GM12878 (cell line): ENCODE measurements at regions not wholly inside any gene's neighbourhood (a gene's known extent, or its start where the extent isn't known, plus 50 kb on each side); places are given as distances from the start of the nearest gene placed in this dataset.

Experiments
- ATAC-seq: fragments of 200-7000 bp; cut with Tn5 transposase; 3 replicates; pipeline ENCODE4 v1.9.1; 2020; ENCODE audit warnings: mild to moderate bottlenecking, moderate library complexity
- BruUV-seq: library from RNA; stranded (reverse); fragments of 400-500 nt; replicated peaks from 2 replicates; lab custom pipeline; 2021; lab: Mats Ljungman, UMichigan
- CTCF ChIA-PET: fragments of 300-600 bp; sonication (Branson Sonifier 250); formaldehyde crosslinking; extraction: SDS; loops from one replicate; lab custom pipeline; 2021; ENCODE audit warnings: inconsistent platforms; lab: Yijun Ruan, JAX
- POLR2A ChIA-PET: fragments of 350-600 bp; formaldehyde crosslinking; extraction: SDS; loops from one replicate; lab custom pipeline; 2021; ENCODE audit warnings: inconsistent platforms; lab: Charles Lee
- RAD21 ChIA-PET: fragments of 300-600 bp; sonication (Branson Sonifier 250); formaldehyde crosslinking; loops from one replicate; lab custom pipeline; 2023; ENCODE audit warnings: antibody characterized with exemption; ENCODE audit not compliant: unreplicated experiment; lab: Charles Lee
- SMC1A ChIA-PET: fragments of 300-600 bp; sonication (Branson Sonifier 250); formaldehyde crosslinking; loops from one replicate; lab custom pipeline; 2023; ENCODE audit not compliant: unreplicated experiment, uncharacterized antibody; lab: Charles Lee
- DNase-seq: peaks from one replicate; pipeline ENCODE4 v3.0.0-alpha.2; 2011; ENCODE audit warnings: low read depth, low spot score
- FAIRE-seq: peaks from 3 replicates; lab custom pipeline; 2011; peaks lifted over from hg19 to GRCh38; lab: Jason Lieb, UNC
- H2AFZ ChIP-seq: 2 replicates; pipeline ENCODE4 v1.6.0; 2011; ENCODE audit warnings: low read depth, low read length, control low read depth; ENCODE audit not compliant: control insufficient read depth
- H3K27ac ChIP-seq: 2 replicates; pipeline ENCODE4 v1.5.1; 2011; ENCODE audit warnings: control low read depth; ENCODE audit not compliant: control insufficient read depth, insufficient read depth
- H3K27me3 ChIP-seq, 2 experiments: replicated peaks in 1 of 2; 2 replicates each; pipeline versions ENCODE4 v1.6.0 to v1.6.1; 2011; ENCODE audit warnings: low read length in 1 of 2; ENCODE audit not compliant: control insufficient read depth in 2 of 2, insufficient read depth in 2 of 2
- H3K36me3 ChIP-seq, 2 experiments: 2 replicates each; pipeline ENCODE4 v1.5.1; 2011; ENCODE audit warnings: low read length in 1 of 2; ENCODE audit not compliant: control insufficient read depth in 2 of 2, insufficient read depth in 2 of 2
- H3K4me1 ChIP-seq: 2 replicates; pipeline ENCODE4 v1.6.1; 2011; ENCODE audit warnings: mild to moderate bottlenecking, low read length, moderate library complexity, mixed read lengths; ENCODE audit not compliant: control insufficient read depth, insufficient read depth
- H3K4me2 ChIP-seq: 2 replicates; pipeline ENCODE4 v1.6.0; 2011; ENCODE audit warnings: control low read depth; ENCODE audit not compliant: control insufficient read depth, insufficient read depth
- H3K4me3 ChIP-seq: fragments of 200-600 bp; sonication (generic); 2 replicates; pipeline ENCODE4 v1.5.1; 2016
- H3K79me2 ChIP-seq: 2 replicates; pipeline ENCODE4 v1.6.0; 2011; ENCODE audit warnings: low read length; ENCODE audit not compliant: control insufficient read depth, insufficient read depth
- H3K9ac ChIP-seq: 2 replicates; pipeline ENCODE4 v1.8.0; 2011; ENCODE audit warnings: low read length, control low read depth, mixed read lengths; ENCODE audit not compliant: control insufficient read depth, insufficient read depth
- H3K9me3 ChIP-seq: replicated peaks from 3 replicates; pipeline ENCODE4 v1.5.1; 2011; ENCODE audit warnings: mild to moderate bottlenecking, low read length; ENCODE audit not compliant: control insufficient read depth, insufficient read depth
- H4K20me1 ChIP-seq: 2 replicates; pipeline ENCODE4 v1.6.0; 2011; ENCODE audit not compliant: control insufficient read depth, insufficient read depth
- BACH1 ChIP-seq: fragments of 450-650 bp; IDR thresholded peaks from 2 replicates; pipeline ENCODE4 v1.6.1; 2017; ENCODE audit warnings: mild to moderate bottlenecking, borderline replicate concordance
- MYC ChIP-seq: IDR thresholded peaks from 2 replicates; pipeline ENCODE4 v1.6.1; 2011; ENCODE audit warnings: mild to moderate bottlenecking, low read length, moderate library complexity, inconsistent platforms; ENCODE audit not compliant: insufficient read depth, insufficient replicate concordance, insufficient read length, severe bottlenecking
- RBBP5 ChIP-seq: fragments of 200-600 bp; sonication (generic); conservative IDR thresholded peaks from 2 replicates; pipeline ENCODE4 v1.6.1; 2016
- TCF7 ChIP-seq: IDR thresholded peaks from 2 replicates; pipeline ENCODE4 v1.6.1; 2014; ENCODE audit warnings: antibody characterized with exemption, borderline replicate concordance
- WGBS: methylation state at CpG from one replicate; pipeline ENCODE4 v1.1.6; 2016; ENCODE audit warnings: low lambda C conversion rate; ENCODE audit not compliant: insufficient replicate concordance, insufficient coverage; ENCODE audit errors: missing lambda C conversion rate; 5-methylcytosine and 5-hydroxymethylcytosine counted together
- in situ Hi-C: fragments of 300-500 bp; cut with MboI; formaldehyde crosslinking; loops from 9 replicates; pipeline ENCODE4 v1.14.3; 2018; ENCODE audit warnings: mixed read lengths
- intact Hi-C: fragments of 100-400 bp; cut with micrococcal nuclease; formaldehyde crosslinking; loops from one replicate; pipeline ENCODE4 v1.14.2; 2022; ENCODE audit not compliant: unreplicated experiment
- TF ChIP-seq, protein P1 (sequence below): IDR thresholded peaks from 2 replicates; pipeline ENCODE4 v1.6.1; 2011; ENCODE audit warnings: mild to moderate bottlenecking, low read depth, low read length, moderate library complexity; ENCODE audit not compliant: insufficient replicate concordance
- TF ChIP-seq, protein P2 (sequence below): fragments of 450-650 bp; IDR thresholded peaks from 2 replicates; pipeline ENCODE4 v1.6.1; 2016; ENCODE audit warnings: mild to moderate bottlenecking, moderate library complexity, borderline replicate concordance

DNA sequence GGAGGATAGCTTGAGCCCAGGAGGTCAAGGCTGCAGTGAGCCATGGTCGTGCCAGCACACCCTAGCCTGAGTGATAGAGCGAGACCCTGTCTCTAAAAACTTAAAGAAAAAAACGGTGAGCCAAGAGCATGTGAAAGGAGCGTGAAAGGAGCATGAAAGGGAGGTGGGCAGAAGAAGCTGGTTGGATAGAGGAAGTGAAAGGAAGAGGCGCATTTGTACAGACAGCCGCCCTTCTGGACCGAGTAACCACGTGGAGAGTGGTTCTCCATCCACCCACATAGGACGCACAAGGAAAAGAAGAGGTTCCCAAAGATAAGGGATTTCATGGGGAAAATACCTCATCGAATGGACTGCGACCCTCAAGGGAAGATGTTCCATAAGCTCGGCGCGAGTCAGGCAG lies 60.4 kb upstream of the IFNAR2 start (continued):
- TF ChIP-seq, protein P1, sequence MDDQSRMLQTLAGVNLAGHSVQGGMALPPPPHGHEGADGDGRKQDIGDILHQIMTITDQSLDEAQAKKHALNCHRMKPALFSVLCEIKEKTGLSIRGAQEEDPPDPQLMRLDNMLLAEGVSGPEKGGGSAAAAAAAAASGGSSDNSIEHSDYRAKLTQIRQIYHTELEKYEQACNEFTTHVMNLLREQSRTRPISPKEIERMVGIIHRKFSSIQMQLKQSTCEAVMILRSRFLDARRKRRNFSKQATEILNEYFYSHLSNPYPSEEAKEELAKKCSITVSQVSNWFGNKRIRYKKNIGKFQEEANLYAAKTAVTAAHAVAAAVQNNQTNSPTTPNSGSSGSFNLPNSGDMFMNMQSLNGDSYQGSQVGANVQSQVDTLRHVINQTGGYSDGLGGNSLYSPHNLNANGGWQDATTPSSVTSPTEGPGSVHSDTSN, result peak; percentile 84

DNA sequence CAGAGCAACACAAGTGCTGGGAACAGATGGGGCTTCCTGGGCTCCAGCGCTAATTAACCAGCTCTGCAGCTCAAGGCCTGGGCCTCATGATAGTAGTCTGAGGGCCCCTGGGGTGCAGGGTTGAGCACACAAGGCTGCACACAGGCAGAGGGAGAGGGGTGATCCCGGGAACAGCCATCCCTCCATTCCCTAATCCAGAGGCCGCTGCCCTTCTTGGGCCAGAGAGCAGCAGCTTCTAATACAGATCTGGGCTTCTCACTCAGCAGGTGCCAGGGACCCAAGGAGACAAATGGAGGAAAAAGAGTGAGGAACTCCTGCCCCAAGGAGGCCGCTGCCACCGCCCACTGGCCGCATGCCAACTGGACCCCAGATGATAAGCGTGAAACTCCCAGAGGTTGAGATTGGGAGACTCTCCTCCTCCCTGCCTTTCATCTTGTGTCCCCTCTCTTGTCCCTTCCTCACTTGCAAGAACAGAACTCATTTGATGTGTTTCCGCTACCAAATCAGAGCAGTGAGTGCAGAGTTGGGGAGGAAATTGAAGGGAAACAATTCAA lies 58.0 kb upstream of the IFNAR2 start:
- intact Hi-C loops, result no loop called here
- SMC1A ChIA-PET, result no interaction called here

DNA sequence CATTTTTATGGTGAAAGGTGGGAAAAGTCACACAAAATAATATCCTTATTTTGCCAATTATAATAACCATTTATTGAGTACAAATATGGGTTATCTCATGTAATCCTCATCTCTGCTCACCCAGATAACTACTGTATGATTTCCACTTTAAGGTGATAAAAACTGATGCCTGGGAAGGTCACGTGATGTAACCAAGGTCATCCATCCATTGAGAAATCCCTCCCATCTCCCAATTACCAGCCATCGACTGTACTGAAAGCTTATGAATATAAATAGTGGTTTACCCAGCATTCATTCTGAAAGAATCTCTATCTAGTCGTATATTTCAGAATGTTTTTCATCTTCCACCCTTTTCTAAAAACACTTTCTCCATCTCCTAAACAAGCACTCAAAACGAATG lies 55.0 kb upstream of the IFNAR2 start:
- DNase-seq, result no peak
- 19% methylated on average over 4 of the region's 4 CpGs for WGBS

More for the DNA sequence above, 58.0 kb upstream of the IFNAR2 start:
- 48% methylated on average over 8 of the region's 8 CpGs for WGBS
- POLR2A ChIA-PET, result no interaction called here
- H3K27me3 ChIP-seq, result peaks cover 0 to 2% of the 10 kb centered on the region in 2 experiments; a peak in 3 of 4 replicates
- H3K79me2 ChIP-seq, result no peaks in the 10 kb centered on the region
- H4K20me1 ChIP-seq, result no peaks in the 10 kb centered on the region
- no peak for FAIRE-seq
- H3K9me3 ChIP-seq, result no peaks in the 10 kb centered on the region
- TF ChIP-seq TCF7, result no peak
- TF ChIP-seq, all 136 proteins: peak for 0
- ATAC-seq (no peak), DNase-seq (no peak)
- H3K27ac ChIP-seq, result no peak overlapping the region
- no peak overlapping the region for H3K9ac ChIP-seq
- no TSS peak for BruUV-seq
- H3K36me3 ChIP-seq, result no peaks in the 10 kb centered on the region
- no peak overlapping the region for H3K4me3 ChIP-seq
- in situ Hi-C loops, result no loop called here
- no peak overlapping the region for H2AFZ ChIP-seq
- CTCF ChIA-PET, result no interaction called here
- H3K4me2 ChIP-seq, result no peak overlapping the region
- no peaks in the 10 kb centered on the region for H3K4me1 ChIP-seq
- RAD21 ChIA-PET, result no interaction called here

More for the DNA sequence above, 55.0 kb upstream of the IFNAR2 start:
- no peak overlapping the region for H2AFZ ChIP-seq
- no peaks in the 10 kb centered on the region for H4K20me1 ChIP-seq
- no peak overlapping the region for H3K27ac ChIP-seq
- TF ChIP-seq BACH1, result no peak
- TF ChIP-seq RBBP5, result no peak
- no peak for TF ChIP-seq MYC
- TF ChIP-seq, protein P2, sequence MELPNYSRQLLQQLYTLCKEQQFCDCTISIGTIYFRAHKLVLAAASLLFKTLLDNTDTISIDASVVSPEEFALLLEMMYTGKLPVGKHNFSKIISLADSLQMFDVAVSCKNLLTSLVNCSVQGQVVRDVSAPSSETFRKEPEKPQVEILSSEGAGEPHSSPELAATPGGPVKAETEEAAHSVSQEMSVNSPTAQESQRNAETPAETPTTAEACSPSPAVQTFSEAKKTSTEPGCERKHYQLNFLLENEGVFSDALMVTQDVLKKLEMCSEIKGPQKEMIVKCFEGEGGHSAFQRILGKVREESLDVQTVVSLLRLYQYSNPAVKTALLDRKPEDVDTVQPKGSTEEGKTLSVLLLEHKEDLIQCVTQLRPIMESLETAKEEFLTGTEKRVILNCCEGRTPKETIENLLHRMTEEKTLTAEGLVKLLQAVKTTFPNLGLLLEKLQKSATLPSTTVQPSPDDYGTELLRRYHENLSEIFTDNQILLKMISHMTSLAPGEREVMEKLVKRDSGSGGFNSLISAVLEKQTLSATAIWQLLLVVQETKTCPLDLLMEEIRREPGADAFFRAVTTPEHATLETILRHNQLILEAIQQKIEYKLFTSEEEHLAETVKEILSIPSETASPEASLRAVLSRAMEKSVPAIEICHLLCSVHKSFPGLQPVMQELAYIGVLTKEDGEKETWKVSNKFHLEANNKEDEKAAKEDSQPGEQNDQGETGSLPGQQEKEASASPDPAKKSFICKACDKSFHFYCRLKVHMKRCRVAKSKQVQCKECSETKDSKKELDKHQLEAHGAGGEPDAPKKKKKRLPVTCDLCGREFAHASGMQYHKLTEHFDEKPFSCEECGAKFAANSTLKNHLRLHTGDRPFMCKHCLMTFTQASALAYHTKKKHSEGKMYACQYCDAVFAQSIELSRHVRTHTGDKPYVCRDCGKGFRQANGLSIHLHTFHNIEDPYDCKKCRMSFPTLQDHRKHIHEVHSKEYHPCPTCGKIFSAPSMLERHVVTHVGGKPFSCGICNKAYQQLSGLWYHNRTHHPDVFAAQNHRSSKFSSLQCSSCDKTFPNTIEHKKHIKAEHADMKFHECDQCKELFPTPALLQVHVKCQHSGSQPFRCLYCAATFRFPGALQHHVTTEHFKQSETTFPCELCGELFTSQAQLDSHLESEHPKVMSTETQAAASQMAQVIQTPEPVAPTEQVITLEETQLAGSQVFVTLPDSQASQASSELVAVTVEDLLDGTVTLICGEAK, result no peak
- ChIA-PET POLR2A (no interaction called here), RAD21 (interaction anchor here (2.1 kb wide), 1 partner anchor 22 kb away, joined by 4 read pairs; no protein-coding TSS in a partner anchor), CTCF (no interaction called here), SMC1A (no interaction called here)
- no peak overlapping the region for H3K4me2 ChIP-seq
- in situ Hi-C loops (no loop called here), intact Hi-C loops (no loop called here)
- no peak overlapping the region for H3K9ac ChIP-seq
- no peak for ATAC-seq
- no TSS peak for BruUV-seq
- H3K36me3 ChIP-seq, result no peaks in the 10 kb centered on the region
- H3K9me3 ChIP-seq, result no peaks in the 10 kb centered on the region
- no peak overlapping the region for H3K4me3 ChIP-seq
- no peaks in the 10 kb centered on the region for H3K4me1 ChIP-seq
- H3K27me3 ChIP-seq, result peaks cover 0 to 2% of the 10 kb centered on the region in 2 experiments; a peak in 3 of 4 replicates
- FAIRE-seq, result no peak
- no peaks in the 10 kb centered on the region for H3K79me2 ChIP-seq
